Stimulated activated memory B cell treated with anti-CD40 and anti-IgM and Interleukin-4, amounts not matched to agents 10 μg/mL and 1 μg/mL and 100 μg/mL, for 72 hours (primary cell): ENCODE measurements at regions not wholly inside any gene's neighbourhood (a gene's known extent, or its start where the extent isn't known, plus 50 kb on each side); places are given as distances from the start of the nearest gene placed in this dataset.

Experiments
- ATAC-seq: fragments of 150-1000 bp; cut with Tn5 transposase; 2 replicates; pipeline ENCODE4 v1.10.0; 2021
- H3K27ac Mint-ChIP-seq: one replicate; pipeline ENCODE4 v1.8.0; 2022; ENCODE audit warnings: mild to moderate bottlenecking, mixed read lengths
- H3K27me3 Mint-ChIP-seq: one replicate; pipeline ENCODE4 v1.8.0; 2022; ENCODE audit warnings: mixed read lengths
- H3K36me3 Mint-ChIP-seq: one replicate; pipeline ENCODE4 v1.8.0; 2022; ENCODE audit warnings: mixed read lengths
- H3K4me1 Mint-ChIP-seq: one replicate; pipeline ENCODE4 v1.8.0; 2022; ENCODE audit warnings: mixed read lengths
- H3K4me3 Mint-ChIP-seq: one replicate; pipeline ENCODE4 v1.8.0; 2022; ENCODE audit warnings: mild to moderate bottlenecking, moderate library complexity, mixed read lengths
- H3K9me3 Mint-ChIP-seq: one replicate; pipeline ENCODE4 v1.8.0; 2022; ENCODE audit warnings: mixed read lengths

DNA sequence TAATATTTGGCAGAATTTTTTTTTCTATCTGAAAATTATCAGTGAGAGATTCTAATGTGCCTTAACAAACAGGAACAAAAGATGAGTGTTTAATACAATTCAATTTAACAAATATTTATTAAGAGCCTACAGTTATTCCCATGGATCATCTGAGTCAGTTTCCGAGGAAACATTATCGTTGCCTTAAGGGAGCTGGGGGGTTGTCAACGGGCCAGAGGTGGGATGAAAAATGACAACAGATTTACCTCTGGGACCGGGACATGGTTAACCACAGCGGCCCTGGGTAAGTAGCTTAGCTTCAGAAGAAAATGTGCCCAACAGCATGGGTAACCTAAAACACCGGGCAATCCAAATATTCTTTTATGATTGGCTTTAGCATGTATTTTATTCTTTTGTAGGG lies 113.6 kb downstream of the DAD1 start:
- Mint-ChIP-seq H3K36me3 (no peaks in the 10 kb centered on the region), H3K4me1 (peaks cover 87% of the 10 kb centered on the region), H3K4me3 (no peak overlapping the region), H3K9me3 (no peaks in the 10 kb centered on the region), H3K27me3 (peaks cover under 1% of the 10 kb centered on the region), H3K27ac (peak overlapping the region; percentile 78)
- ATAC-seq, result no peak

DNA sequence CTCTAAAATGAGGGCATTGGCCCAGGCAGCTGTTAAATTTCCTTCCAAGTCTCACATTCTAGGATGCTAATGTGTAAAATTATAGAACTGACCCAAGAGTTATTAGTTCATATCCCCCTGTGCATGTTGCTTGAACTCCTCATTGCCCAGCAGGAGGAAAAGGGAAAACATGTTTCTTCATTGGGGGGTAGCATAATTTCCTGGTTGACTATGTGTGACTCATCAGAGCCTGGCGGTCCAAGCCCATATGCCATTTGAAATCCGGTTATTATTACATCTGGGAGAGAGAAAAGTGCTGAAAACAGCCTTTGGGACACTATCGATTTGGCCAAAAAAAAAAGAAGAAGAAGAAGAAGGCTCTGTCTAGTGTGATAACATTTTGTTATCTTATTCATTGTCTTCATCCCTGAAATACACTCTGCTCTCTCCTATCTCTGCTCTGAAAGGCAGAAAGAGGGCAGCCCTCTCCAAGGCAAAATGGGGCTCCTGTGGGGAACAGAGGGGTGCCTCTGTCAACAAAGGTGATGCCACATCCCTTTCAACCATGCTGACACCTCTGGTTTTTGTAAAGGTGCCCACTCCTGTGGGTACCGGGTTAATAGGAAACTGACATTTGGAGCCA lies 114.2 kb downstream of the DAD1 start:
- peaks cover 82% of the 10 kb centered on the region for H3K4me1 Mint-ChIP-seq
- peak overlapping the region; percentile 78 for H3K27ac Mint-ChIP-seq
- H3K4me3 Mint-ChIP-seq, result peak overlapping the region; percentile 2
- no peaks in the 10 kb centered on the region for H3K9me3 Mint-ChIP-seq
- no peak for ATAC-seq
- H3K27me3 Mint-ChIP-seq, result no peaks in the 10 kb centered on the region
- no peaks in the 10 kb centered on the region for H3K36me3 Mint-ChIP-seq

DNA sequence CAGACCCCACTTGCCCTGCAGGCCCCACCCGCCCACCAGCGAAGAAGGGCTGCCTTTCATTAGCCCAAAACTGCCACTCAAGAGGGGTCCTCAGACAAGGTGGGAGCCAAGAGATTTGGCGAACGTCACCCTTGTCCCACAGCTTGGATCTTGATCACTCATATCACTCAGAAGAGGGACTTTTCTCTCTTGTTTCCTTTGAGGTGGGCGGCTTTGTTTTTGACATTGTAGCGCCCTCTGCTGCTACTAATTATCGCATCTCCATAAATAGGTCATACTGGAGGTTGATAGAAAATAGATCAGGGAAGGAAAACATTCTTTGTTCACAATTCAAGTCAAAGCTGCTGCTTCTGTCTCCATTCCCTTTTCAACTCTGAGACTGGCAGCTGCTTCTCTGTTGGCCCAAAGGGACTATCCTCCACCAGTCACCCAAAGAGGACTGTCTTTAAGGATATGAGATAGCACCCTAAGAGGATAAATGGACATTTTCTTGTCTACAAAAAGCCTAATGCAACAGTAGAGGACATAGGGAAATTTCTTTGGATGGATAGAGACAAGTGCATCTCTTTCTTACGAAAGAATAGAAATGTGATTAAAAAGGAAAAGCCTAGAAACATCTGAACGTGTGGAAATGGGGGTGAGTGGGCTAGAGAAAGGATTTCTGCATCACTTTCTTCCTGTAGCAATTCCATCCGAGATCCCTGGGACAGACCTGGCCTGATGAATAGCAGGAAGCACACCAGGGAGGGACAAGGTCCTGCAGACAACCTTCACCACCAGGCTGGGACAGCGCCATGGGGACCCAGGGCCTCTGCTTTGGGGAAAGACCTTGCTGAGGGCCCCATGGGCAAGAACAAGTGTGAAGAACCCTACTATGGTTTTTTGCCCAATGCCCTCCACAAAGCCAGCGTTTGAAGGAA lies 115.8 kb downstream of the DAD1 start:
- Mint-ChIP-seq H3K4me3 (no peak overlapping the region), H3K27me3 (no peaks in the 10 kb centered on the region)
- ATAC-seq, result peak; percentile 86

DNA sequence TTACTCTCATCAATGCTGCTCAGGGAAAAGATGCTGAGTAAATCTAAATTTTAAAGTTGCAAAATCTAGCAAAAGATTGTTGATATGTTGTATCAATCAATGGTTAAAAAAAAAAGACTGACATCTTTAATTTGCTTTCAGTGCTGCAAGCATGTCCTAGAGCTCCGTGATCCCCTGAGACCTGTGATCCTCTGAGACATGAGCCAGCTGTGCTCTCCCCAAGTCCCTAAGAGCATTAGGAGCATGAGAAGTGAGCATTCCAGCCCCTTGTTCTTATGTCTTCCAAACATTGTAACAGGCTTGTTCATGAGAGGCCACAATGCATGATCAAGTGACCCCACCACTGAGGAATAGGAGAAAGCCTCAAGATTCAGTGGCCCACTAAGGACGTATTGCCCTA lies 116.6 kb downstream of the DAD1 start:
- Mint-ChIP-seq H3K36me3 (no peaks in the 10 kb centered on the region), H3K4me3 (no peak overlapping the region), H3K27ac (peak overlapping the region; percentile 78), H3K27me3 (no peaks in the 10 kb centered on the region), H3K4me1 (peaks cover 68% of the 10 kb centered on the region), H3K9me3 (no peaks in the 10 kb centered on the region)
- no peak for ATAC-seq

More for the DNA sequence above, 115.8 kb downstream of the DAD1 start:
- Mint-ChIP-seq H3K9me3 (no peaks in the 10 kb centered on the region), H3K36me3 (no peaks in the 10 kb centered on the region), H3K27ac (peak overlapping the region; percentile 78), H3K4me1 (peaks cover 75% of the 10 kb centered on the region)

DNA sequence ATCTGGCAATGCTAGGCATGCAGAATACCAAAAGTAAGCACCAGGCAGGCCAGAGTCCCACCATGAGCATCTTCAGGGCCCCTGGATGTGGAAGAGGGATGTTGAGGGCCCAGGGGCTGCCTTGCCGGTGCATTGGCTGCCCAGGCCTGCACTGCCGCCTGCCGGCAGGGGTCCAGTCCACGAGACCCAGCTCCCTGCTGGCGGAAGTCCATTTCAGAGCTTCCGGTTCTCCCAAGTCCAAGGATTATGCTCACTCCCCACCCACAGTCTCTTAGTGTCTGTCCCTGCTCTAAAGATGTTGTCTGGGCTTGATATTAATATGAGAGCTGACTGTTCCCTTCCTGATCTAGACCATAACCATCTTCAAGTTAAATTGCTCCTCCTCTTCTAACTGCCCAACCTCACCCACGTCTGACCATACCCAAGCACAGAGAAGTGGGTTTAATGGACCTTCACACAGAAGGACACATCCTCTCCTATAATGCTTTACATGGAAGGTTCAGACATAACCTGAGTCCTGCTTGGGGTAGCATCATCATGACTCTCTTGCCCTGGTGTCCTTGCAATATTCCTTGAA lies 117.4 kb downstream of the DAD1 start:
- Mint-ChIP-seq H3K9me3 (no peaks in the 10 kb centered on the region), H3K27ac (peak overlapping the region; percentile 78), H3K4me3 (no peak overlapping the region), H3K36me3 (no peaks in the 10 kb centered on the region), H3K27me3 (no peaks in the 10 kb centered on the region), H3K4me1 (peaks cover 63% of the 10 kb centered on the region)
- no peak for ATAC-seq

DNA sequence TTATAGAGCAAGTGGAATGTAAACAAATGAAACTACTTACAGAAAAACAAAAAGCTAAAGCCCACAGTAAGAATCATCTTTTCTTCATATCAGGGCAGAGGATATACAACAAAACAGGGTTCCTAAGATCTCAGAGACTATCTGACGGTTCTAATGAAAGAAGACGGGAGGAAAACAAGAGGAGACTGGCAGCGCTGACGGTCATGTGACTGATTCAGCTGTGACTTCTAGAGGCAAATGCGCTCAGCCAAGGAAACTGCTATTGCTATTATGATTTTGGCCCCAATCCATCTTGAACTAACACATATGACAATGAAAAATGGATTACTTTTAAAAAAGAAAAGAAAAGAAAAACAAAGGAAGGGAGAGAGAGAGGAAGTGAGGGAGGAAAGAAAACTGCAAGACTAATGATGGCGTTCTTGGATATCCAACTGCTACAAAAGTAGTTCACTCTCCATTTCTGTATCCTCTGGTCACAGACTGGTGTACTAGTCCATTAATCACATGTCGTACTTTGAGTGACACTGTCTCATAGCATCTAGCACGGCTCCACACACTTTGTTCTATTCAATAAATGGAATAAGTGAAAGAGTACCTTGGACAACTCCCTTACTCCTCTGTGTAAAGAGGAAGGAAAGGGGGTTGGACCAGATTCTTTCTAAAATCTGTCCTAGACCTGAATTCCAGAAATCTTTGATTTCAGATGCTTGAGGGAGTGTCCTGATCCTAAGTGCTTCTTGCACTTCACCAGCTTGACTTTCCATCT lies 119.3 kb downstream of the DAD1 start:
- Mint-ChIP-seq H3K4me3 (peak overlapping the region; percentile 24), H3K27ac (peak overlapping the region; percentile 49), H3K36me3 (no peaks in the 10 kb centered on the region), H3K4me1 (peaks cover 64% of the 10 kb centered on the region), H3K27me3 (no peaks in the 10 kb centered on the region), H3K9me3 (no peaks in the 10 kb centered on the region)
- no peak for ATAC-seq

DNA sequence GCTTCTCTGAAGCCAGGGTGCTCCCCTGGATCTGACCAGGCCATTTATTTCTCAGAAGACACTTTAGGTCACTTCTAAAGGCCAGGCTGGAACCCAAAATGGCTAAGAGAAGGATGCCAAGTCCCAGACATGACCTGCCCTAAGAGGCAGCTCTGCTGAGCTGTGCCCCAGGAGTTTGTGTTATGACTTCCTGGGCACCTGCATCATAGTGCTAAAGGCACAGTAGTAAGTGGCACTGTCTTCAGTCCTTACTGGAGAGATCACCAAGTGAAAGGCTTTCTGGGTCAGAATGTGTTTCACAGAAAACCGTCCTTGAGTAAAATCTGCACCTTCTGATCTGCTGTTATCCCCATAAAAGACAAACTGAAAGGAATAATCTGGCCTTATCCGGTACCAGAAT lies 120.2 kb downstream of the DAD1 start:
- H3K4me1 Mint-ChIP-seq, result peaks cover 68% of the 10 kb centered on the region
- H3K27me3 Mint-ChIP-seq, result no peaks in the 10 kb centered on the region
- H3K9me3 Mint-ChIP-seq, result no peaks in the 10 kb centered on the region
- H3K36me3 Mint-ChIP-seq, result peaks cover 5% of the 10 kb centered on the region
- ATAC-seq, result no peak
- H3K27ac Mint-ChIP-seq, result peak overlapping the region; percentile 49
- H3K4me3 Mint-ChIP-seq, result no peak overlapping the region

DNA sequence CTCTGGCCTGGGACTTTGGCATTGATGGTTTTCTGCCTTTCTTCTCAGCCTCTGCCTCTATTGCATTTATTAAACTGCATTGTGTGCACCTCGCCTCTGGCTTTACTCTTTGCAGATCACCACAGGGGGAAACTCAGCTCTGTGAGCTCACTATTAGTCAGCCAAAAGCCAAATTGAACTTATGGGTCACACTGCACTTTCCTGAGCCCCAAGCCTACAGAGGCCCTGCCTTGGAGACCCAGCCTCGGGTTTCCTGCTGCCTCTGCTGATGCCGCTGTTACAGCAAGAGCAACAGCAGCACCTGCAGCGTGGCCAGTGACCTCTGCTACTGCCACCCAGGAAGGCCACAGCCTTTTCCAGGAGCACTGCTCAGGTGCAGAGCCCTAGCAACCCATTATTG lies 122.5 kb downstream of the DAD1 start:
- H3K4me3 Mint-ChIP-seq, result no peak overlapping the region
- peaks cover 59% of the 10 kb centered on the region for H3K4me1 Mint-ChIP-seq
- no peaks in the 10 kb centered on the region for H3K27me3 Mint-ChIP-seq
- H3K27ac Mint-ChIP-seq, result peak overlapping the region; percentile 90
- H3K36me3 Mint-ChIP-seq, result peaks cover 5% of the 10 kb centered on the region
- ATAC-seq, result peak; percentile 66
- H3K9me3 Mint-ChIP-seq, result no peaks in the 10 kb centered on the region

DNA sequence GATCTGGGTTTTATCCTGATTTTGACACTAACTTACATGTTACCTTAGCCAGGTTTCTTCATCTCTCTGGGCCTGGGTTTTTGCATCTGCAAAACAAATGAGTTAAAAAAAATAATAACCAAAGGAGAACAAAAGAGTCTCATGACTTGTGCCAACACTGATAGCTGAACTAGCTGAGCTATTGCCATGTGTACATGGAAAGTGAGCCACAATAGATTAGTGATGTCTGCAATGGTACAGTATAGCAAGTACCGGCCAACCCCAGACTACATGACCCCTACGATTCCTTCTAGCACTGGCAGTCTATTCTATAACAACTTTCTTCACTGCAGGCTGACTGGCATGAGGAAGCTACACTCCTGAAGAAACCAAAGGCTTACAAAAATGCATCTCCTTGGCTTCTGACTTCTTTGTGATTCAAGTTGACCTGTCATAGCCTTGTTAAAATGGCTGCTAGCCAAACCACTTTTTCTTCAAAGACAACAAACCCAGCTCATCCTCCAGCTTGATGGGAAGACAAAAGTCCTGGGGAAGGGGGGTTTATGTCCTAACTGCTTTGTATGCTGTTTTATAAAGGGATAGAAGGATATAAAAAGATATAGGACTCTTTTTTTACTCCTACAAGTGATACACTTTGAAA lies 123.7 kb downstream of the DAD1 start:
- H3K27ac Mint-ChIP-seq, result peak overlapping the region; percentile 90
- peak; percentile 46 for ATAC-seq
- peaks cover 54% of the 10 kb centered on the region for H3K4me1 Mint-ChIP-seq
- peaks cover 5% of the 10 kb centered on the region for H3K36me3 Mint-ChIP-seq
- no peaks in the 10 kb centered on the region for H3K9me3 Mint-ChIP-seq
- H3K27me3 Mint-ChIP-seq, result no peaks in the 10 kb centered on the region
- peak overlapping the region; percentile 10 for H3K4me3 Mint-ChIP-seq

DNA sequence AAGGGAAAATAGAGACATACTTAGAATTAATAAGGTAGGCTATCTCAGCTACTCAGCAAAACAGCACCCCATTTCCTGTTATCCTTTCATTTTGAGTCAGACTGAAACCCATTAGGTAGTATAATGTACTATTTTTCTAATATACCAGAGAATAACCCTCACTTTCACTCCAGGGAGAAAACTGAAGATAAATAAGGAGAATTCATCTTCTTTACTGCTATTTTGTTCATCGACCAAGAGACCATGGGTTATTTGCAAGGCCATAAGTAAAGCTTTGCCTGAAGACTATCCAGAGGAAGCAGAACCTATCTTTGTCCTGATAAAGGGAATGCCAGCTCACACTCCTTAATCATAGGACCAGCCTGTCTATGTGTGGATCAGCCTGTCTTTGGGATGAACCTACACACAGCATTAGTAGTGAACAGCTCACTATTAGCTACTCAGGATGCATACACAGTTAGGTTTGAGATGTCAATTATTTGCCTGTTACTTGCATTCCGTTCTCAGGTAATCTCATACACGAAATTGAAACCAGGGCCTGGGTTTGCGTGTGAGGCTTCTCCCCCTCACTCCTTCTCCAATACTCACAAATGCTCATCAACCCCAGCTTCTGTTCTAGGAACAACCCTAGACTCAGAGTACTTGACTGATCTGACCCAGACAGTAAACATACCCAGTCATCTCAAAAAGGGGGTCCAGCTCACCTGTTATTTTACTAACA lies 124.4 kb downstream of the DAD1 start:
- H3K4me3 Mint-ChIP-seq, result peak overlapping the region; percentile 10

DNA sequence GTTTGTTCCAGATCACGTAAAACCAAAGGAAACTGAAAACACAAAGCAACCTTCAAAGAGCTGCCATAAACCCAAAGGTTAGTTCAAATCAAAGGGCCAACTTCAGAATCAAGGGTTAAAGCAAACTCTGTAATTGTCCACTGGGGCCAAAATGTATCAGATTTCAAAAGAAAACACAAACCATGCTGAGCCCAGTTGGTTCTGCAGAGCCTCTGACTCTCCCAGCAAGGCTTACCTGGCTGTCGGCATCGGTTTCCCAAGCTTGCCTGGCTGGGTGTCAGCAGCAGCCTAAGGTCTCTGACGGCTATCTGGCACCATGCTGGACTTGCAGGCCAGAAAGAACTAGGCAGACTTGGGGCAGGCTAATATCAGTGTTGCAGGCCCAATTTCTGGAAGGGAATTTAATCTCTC lies 125.3 kb downstream of the DAD1 start:
- no peaks in the 10 kb centered on the region for H3K9me3 Mint-ChIP-seq
- H3K4me3 Mint-ChIP-seq, result no peak overlapping the region
- H3K4me1 Mint-ChIP-seq, result peaks cover 48% of the 10 kb centered on the region
- peaks cover 5% of the 10 kb centered on the region for H3K36me3 Mint-ChIP-seq
- H3K27me3 Mint-ChIP-seq, result no peaks in the 10 kb centered on the region
- H3K27ac Mint-ChIP-seq, result peak overlapping the region; percentile 90
- no peak for ATAC-seq

More for the DNA sequence above, 124.4 kb downstream of the DAD1 start:
- Mint-ChIP-seq H3K36me3 (peaks cover 5% of the 10 kb centered on the region), H3K9me3 (no peaks in the 10 kb centered on the region), H3K27ac (peak overlapping the region; percentile 90), H3K27me3 (no peaks in the 10 kb centered on the region), H3K4me1 (peaks cover 54% of the 10 kb centered on the region)
- peak; percentile 89 for ATAC-seq

DNA sequence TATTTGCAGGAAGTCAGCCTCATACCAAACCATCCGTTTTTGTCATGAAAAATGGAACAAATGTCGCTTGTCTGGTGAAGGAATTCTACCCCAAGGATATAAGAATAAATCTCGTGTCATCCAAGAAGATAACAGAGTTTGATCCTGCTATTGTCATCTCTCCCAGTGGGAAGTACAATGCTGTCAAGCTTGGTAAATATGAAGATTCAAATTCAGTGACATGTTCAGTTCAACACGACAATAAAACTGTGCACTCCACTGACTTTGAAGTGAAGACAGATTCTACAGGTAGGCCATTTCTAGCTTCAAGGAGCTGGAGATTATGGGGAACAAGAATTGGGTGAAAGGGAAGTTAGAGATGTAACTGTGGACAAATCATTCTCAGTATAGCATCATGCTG lies 126.1 kb downstream of the DAD1 start:
- peaks cover 5% of the 10 kb centered on the region for H3K36me3 Mint-ChIP-seq
- H3K9me3 Mint-ChIP-seq, result no peaks in the 10 kb centered on the region
- no peak for ATAC-seq
- H3K27me3 Mint-ChIP-seq, result no peaks in the 10 kb centered on the region
- H3K4me1 Mint-ChIP-seq, result peaks cover 48% of the 10 kb centered on the region
- peak overlapping the region; percentile 90 for H3K27ac Mint-ChIP-seq
- no peak overlapping the region for H3K4me3 Mint-ChIP-seq

DNA sequence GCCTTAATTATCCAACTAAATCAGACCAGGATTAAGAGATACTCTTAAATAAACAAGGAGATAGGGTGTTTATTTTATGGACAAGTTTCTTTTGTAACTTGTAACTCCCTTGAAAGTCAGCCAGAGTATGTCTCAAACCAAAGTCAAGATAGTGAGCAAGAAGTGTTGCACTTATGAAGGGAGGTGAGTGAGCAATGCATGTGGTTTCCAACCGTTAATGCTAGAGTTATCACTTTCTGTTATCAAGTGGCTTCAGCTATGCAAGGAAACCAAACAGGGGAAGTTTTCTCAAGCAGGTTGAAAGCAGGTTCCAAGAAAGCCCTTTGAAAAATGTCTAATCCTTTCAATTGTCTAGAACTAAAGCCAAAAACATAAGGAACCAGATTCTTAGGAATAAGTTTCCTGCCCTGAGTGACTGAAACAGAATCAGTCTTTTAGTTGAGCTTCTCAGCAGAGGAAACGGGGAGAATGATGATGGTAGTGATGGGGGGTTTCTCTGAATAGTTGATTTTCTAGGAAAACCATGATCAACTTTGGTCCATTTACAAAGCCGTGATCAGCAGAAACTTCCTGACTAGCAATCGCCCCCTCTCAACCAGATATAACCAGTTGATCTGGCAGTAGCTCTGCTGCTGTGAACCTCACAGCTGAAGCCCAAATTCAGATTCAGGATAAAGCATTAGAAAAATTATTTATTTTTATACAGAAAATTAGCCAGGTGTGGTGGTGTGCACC lies 128.4 kb downstream of the DAD1 start:
- Mint-ChIP-seq H3K36me3 (peaks cover 5% of the 10 kb centered on the region), H3K4me3 (no peak overlapping the region), H3K4me1 (peaks cover 34% of the 10 kb centered on the region), H3K27ac (peak overlapping the region; percentile 40), H3K9me3 (no peaks in the 10 kb centered on the region), H3K27me3 (no peaks in the 10 kb centered on the region)
- peak; percentile 41 for ATAC-seq
